MM.1S (cell line): ENCODE measurements at regions not wholly inside any gene's neighbourhood (a gene's known extent, or its start where the extent isn't known, plus 50 kb on each side); places are given as distances from the start of the nearest gene placed in this dataset.

Experiments used
- DNase-seq: peaks from one replicate; pipeline ENCODE4 v3.0.0-alpha.2; 2015
- H2AFZ ChIP-seq: fragments of 300-600 bp; sonication (generic); 2 replicates; pipeline ENCODE4 v1.6.0; 2016; ENCODE audit warnings: antibody characterized with exemption, low read length
- H3F3A ChIP-seq: fragments of 300-600 bp; sonication (generic); 2 replicates; pipeline ENCODE4 v1.6.1; 2016; ENCODE audit warnings: mild to moderate bottlenecking, antibody characterized with exemption, low read length, moderate library complexity, mixed read lengths; ENCODE audit not compliant: insufficient read depth
- H3K27ac ChIP-seq: fragments of 300-600 bp; sonication (generic); 2 replicates; pipeline ENCODE4 v1.5.1; 2016; ENCODE audit warnings: mild to moderate bottlenecking, low read length
- H3K27me3 ChIP-seq: fragments of 300-600 bp; sonication (generic); replicated peaks from 2 replicates; pipeline ENCODE4 v1.6.0; 2016; ENCODE audit warnings: low read length; ENCODE audit not compliant: insufficient read depth
- H3K36me3 ChIP-seq: fragments of 300-600 bp; sonication (generic); replicated peaks from 2 replicates; pipeline ENCODE4 v1.6.1; 2016; ENCODE audit warnings: mild to moderate bottlenecking, low read length, mixed read lengths; ENCODE audit not compliant: insufficient read depth
- H3K4me1 ChIP-seq: fragments of 300-600 bp; sonication (generic); 2 replicates; pipeline ENCODE4 v1.6.1; 2016; ENCODE audit warnings: low read length, mixed read lengths
- H3K4me2 ChIP-seq: fragments of 300-600 bp; sonication (generic); 2 replicates; pipeline ENCODE4 v1.6.0; 2016; ENCODE audit warnings: low read depth, low read length
- H3K4me3 ChIP-seq: fragments of 300-600 bp; sonication (generic); 2 replicates; pipeline ENCODE4 v1.5.1; 2016; ENCODE audit warnings: low read length, mixed read lengths
- H3K79me2 ChIP-seq: fragments of 300-600 bp; sonication (generic); 2 replicates; pipeline ENCODE4 v1.6.1; 2016; ENCODE audit warnings: mixed run types, low read length, mixed read lengths
- H3K9ac ChIP-seq: fragments of 300-600 bp; sonication (generic); 2 replicates; pipeline ENCODE4 v1.6.1; 2016; ENCODE audit warnings: low read length, mixed read lengths
- H3K9me2 ChIP-seq: fragments of 300-600 bp; sonication (generic); replicated peaks from 2 replicates; pipeline ENCODE4 v1.6.1; 2016; ENCODE audit warnings: mild to moderate bottlenecking, low read length, mixed read lengths; ENCODE audit not compliant: insufficient read depth
- H3K9me3 ChIP-seq: fragments of 300-600 bp; sonication (generic); replicated peaks from 2 replicates; pipeline ENCODE4 v1.6.1; 2016; ENCODE audit warnings: mild to moderate bottlenecking, low read length, mixed read lengths; ENCODE audit not compliant: insufficient read depth
- H4K20me1 ChIP-seq: fragments of 300-600 bp; sonication (generic); 2 replicates; pipeline ENCODE4 v1.6.1; 2016; ENCODE audit warnings: mild to moderate bottlenecking, low read length, moderate library complexity, mixed read lengths; ENCODE audit not compliant: insufficient read depth
- CTCF ChIP-seq: fragments of 300-600 bp; sonication (generic); IDR thresholded peaks from 2 replicates; pipeline ENCODE4 v1.5.1; 2016; ENCODE audit warnings: antibody characterized with exemption, low read length, mixed read lengths
- EZH2 ChIP-seq: fragments of 300-600 bp; sonication (generic); optimal IDR thresholded peaks from 2 replicates; pipeline ENCODE3; 2017; ENCODE audit warnings: low read depth, mild to moderate bottlenecking, antibody characterized with exemption, low read length, mixed read lengths
- EZH2phosphoT487 ChIP-seq: fragments of 300-600 bp; sonication (generic); IDR thresholded peaks from 2 replicates; pipeline ENCODE4 v1.6.1; 2018; ENCODE audit warnings: antibody characterized with exemption, low read length

GRCh38 chr16:79821911-79822310, 221.4 kb upstream of the MAF start:
- Histone ChIP-seq H3K9me3 (no peaks in the 10 kb centered on the region), H3K9me2 (no peaks in the 10 kb centered on the region), H3K36me3 (no peaks in the 10 kb centered on the region), H3K79me2 (no peaks in the 10 kb centered on the region), H2AFZ (no peak overlapping the region), H4K20me1 (no peaks in the 10 kb centered on the region), H3K27ac (no peak overlapping the region), H3K4me2 (no peak overlapping the region), H3F3A (no peaks in the 10 kb centered on the region), H3K9ac (no peak overlapping the region), H3K4me3 (no peak overlapping the region), H3K27me3 (no peaks in the 10 kb centered on the region), H3K4me1 (no peaks in the 10 kb centered on the region)
- DNase-seq: no peak
- no peak for TF ChIP-seq EZH2
- no peak for TF ChIP-seq EZH2phosphoT487
- no peak for TF ChIP-seq CTCF

GRCh38 chr16:79816081-79816497, 215.6 kb upstream of the MAF start:
- no peaks in the 10 kb centered on the region for H3K9me2 ChIP-seq
- H3K4me3 ChIP-seq: no peak overlapping the region
- no peaks in the 10 kb centered on the region for H3F3A ChIP-seq
- no peaks in the 10 kb centered on the region for H3K36me3 ChIP-seq
- no peak for DNase-seq
- no peaks in the 10 kb centered on the region for H3K79me2 ChIP-seq
- no peak overlapping the region for H3K27ac ChIP-seq
- H3K4me1 ChIP-seq: no peaks in the 10 kb centered on the region
- TF ChIP-seq EZH2phosphoT487 (no peak), CTCF (no peak), EZH2 (no peak)
- H4K20me1 ChIP-seq: no peaks in the 10 kb centered on the region
- no peaks in the 10 kb centered on the region for H3K9me3 ChIP-seq
- H3K27me3 ChIP-seq: no peaks in the 10 kb centered on the region
- no peak overlapping the region for H3K4me2 ChIP-seq
- H2AFZ ChIP-seq: no peak overlapping the region
- H3K9ac ChIP-seq: no peak overlapping the region

- H3K4me1 ChIP-seq: no peaks in the 10 kb centered on the region
- H3K36me3 ChIP-seq: no peaks in the 10 kb centered on the region
- TF ChIP-seq CTCF (no peak), EZH2 (no peak), EZH2phosphoT487 (no peak)
Measured at GRCh38 chr16:79815049-79815448, 214.5 kb upstream of the MAF start.

More at GRCh38 chr16:79815049-79815448, 214.5 kb upstream of the MAF start:
- no peaks in the 10 kb centered on the region for H4K20me1 ChIP-seq
- H3K4me2 ChIP-seq: no peak overlapping the region
- H3K9ac ChIP-seq: no peak overlapping the region
- no peak overlapping the region for H3K4me3 ChIP-seq
- no peaks in the 10 kb centered on the region for H3F3A ChIP-seq
- no peaks in the 10 kb centered on the region for H3K79me2 ChIP-seq
- no peak for DNase-seq
- H3K27ac ChIP-seq: no peak overlapping the region
- H2AFZ ChIP-seq: no peak overlapping the region
- H3K9me3 ChIP-seq: no peaks in the 10 kb centered on the region
- no peaks in the 10 kb centered on the region for H3K9me2 ChIP-seq
- H3K27me3 ChIP-seq: no peaks in the 10 kb centered on the region
